Bronchial epithelial cell (primary cell): ENCODE measurements at regions not wholly inside any gene's neighbourhood (a gene's known extent, or its start where the extent isn't known, plus 50 kb on each side); places are given as distances from the start of the nearest gene placed in this dataset.
A peak's percentile ranks its signal among the peaks of the same experiment; 100 is the strongest.

Experiments used
- DNase-seq: peaks from one replicate; pipeline ENCODE4 v3.0.0-alpha.2; 2010; ENCODE audit warnings: low read depth
- FAIRE-seq: peaks from 2 replicates; lab custom pipeline; 2011; peaks lifted over from hg19 to GRCh38; lab: Jason Lieb, UNC
- H3K27me3 ChIP-seq: 2 replicates; pipeline ENCODE4 v1.5.1; 2011; ENCODE audit warnings: low read length; ENCODE audit not compliant: control insufficient read depth, insufficient read depth
- H3K36me3 ChIP-seq: 2 replicates; pipeline ENCODE4 v1.5.1; 2011; ENCODE audit warnings: low read length; ENCODE audit not compliant: control insufficient read depth, insufficient read depth
- H3K4me3 ChIP-seq: 2 replicates; pipeline ENCODE4 v1.5.1; 2011; ENCODE audit warnings: mild to moderate bottlenecking, low read depth, low read length, control low read depth
- TF ChIP-seq, protein P1 (sequence below): IDR thresholded peaks from 2 replicates; pipeline ENCODE4 v1.5.1; 2011; ENCODE audit warnings: mild to moderate bottlenecking, moderate library complexity, low read length, control low read depth, inconsistent platforms; ENCODE audit not compliant: insufficient read depth, severe bottlenecking

DNA sequence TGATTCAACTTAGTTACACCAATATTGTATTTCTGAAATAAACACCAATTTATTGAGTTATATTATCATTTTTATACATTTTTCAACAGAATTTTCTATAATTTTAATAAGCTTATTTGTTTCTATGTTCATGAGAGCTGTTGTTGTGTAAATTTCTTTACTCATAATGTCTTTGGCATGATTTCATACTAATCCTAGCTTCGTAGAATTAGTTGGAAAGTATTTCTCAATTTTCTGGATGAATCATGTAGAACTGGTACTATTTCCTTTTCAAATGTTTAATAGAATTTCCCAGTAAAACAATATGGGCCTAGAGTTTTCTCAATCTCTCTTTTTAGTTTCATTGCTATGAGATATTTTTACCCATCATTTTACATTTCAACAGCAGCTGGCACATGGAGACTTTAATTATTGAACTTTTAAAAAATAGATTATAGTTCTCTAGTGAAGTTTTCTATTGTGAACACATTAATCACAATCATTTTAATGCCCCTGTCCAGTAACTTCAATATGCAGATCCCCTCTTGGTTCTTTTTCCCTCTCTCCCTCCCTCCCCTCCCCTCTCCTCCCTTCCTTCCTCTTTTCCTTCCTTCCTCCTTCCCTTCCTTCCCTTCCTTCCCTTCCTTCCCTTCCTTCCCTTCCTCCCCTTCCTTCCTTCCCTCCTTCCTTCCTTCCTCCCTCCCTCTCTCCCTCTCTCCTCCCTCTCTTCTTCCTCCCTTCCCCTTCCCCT is 1357.1 kb downstream of the ZPLD1 start:
- no peaks in the 10 kb centered on the region for H3K27me3 ChIP-seq
- TF ChIP-seq, protein P1, sequence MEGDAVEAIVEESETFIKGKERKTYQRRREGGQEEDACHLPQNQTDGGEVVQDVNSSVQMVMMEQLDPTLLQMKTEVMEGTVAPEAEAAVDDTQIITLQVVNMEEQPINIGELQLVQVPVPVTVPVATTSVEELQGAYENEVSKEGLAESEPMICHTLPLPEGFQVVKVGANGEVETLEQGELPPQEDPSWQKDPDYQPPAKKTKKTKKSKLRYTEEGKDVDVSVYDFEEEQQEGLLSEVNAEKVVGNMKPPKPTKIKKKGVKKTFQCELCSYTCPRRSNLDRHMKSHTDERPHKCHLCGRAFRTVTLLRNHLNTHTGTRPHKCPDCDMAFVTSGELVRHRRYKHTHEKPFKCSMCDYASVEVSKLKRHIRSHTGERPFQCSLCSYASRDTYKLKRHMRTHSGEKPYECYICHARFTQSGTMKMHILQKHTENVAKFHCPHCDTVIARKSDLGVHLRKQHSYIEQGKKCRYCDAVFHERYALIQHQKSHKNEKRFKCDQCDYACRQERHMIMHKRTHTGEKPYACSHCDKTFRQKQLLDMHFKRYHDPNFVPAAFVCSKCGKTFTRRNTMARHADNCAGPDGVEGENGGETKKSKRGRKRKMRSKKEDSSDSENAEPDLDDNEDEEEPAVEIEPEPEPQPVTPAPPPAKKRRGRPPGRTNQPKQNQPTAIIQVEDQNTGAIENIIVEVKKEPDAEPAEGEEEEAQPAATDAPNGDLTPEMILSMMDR, result no peak
- FAIRE-seq (no peak), DNase-seq (peak; percentile 78)
- no peak overlapping the region for H3K4me3 ChIP-seq
- no peaks in the 10 kb centered on the region for H3K36me3 ChIP-seq

DNA sequence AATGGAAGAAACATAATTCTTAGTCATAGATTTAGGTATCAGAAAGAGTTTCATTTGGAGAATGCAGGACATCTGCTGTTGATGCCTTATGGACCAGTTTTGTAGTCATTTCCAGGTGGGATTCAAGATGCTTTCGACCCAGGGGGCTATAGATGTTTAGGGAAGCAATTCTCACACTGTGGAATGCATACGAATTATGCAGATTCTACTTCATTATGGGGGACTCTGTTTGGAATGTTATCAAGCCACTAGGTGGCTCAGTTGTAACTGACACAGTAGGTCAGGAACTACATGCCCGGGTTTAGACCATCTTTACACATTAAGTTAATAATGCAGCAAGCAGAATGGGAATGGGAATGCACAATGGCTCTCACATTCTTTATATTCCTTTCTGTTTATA is 1359.8 kb downstream of the ZPLD1 start:
- Histone ChIP-seq H3K4me3 (no peak overlapping the region), H3K27me3 (no peaks in the 10 kb centered on the region), H3K36me3 (no peaks in the 10 kb centered on the region)
- FAIRE-seq (no peak), DNase-seq (peak; percentile 8)
- TF ChIP-seq, protein P1, result no peak

DNA sequence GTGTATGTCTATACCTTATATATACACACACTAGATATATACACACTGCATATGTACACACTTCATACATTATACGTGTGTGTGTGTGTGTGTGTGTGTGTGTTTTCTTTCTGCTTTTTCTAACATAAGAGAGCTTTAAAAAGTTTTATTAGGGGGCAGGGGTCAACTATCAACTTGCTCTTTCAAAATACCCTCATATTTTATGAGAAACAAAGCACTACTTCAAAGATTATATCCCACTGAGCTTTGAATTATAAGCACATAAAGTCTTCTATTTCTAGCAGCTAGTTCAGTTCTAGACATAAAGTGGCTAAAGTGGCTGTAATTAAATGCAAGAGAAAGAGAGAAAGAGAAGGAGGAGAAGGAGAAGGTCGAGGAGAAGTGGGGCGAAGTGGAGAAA is 1361.3 kb downstream of the ZPLD1 start:
- Histone ChIP-seq H3K27me3 (no peaks in the 10 kb centered on the region), H3K36me3 (no peaks in the 10 kb centered on the region), H3K4me3 (no peak overlapping the region)
- FAIRE-seq (no peak), DNase-seq (no peak)
- TF ChIP-seq, protein P1, result no peak

DNA sequence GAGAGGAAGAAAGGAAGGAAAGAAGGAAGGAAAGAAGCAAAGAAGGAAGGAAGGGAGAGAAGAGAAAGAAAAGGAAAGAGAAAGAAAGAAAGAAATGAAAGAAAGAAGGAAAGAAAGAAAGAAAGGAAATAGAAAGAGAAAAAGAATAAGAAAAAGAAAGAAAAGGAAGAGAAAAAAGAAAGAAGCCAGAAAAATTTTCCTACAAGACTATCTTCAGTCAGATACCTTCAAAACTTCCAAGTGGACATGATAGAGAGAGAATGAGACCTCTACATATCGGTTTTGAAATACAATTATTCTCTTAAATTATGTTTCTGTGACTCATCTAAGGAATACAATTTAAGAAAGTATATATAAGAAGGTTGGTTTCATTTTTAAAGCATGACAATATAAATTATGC is 1369.0 kb downstream of the ZPLD1 start:
- FAIRE-seq (no peak), DNase-seq (no peak)
- Histone ChIP-seq H3K27me3 (no peaks in the 10 kb centered on the region), H3K4me3 (no peak overlapping the region), H3K36me3 (no peaks in the 10 kb centered on the region)
- TF ChIP-seq, protein P1, result no peak

DNA sequence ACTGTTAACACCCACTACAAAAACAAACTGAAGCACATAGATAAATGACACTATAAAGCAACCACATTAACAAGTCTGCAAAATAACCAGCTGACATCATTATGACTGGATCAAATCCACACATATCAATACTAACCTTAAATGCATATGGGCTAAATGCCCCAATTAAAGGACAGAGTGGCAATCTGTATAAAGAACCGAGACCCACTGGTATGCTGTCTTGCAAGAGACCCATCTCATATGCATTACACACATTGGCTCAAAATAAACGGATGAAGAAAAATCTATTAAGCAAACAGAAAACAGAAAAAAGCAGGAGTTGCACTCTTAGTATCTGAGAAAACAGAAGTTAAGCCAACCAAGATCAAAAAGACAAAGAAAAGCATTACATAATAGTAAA is 1375.4 kb downstream of the ZPLD1 start:
- TF ChIP-seq, protein P1, result no peak
- FAIRE-seq, result no peak
- no peaks in the 10 kb centered on the region for H3K36me3 ChIP-seq
- DNase-seq, result no peak
- H3K4me3 ChIP-seq, result no peak overlapping the region
- H3K27me3 ChIP-seq, result no peaks in the 10 kb centered on the region

DNA sequence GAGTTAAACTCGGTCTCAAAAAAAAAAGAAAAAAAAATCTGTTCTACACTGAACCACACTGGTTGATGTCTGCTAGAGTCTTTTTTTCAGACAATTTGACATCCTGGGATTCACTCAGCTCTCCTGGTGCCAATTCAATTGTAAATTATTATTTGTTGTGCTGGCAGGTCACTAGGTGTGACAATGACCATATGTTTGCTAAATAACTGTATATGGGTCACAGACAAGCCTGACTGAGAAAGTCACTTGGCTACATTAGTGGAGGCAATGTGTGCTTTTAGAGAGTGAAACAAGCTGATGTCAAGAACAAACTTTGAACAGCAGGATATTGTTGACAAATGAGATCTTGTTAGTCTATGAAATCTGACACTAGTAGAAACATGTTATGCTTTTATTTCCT is 1379.1 kb downstream of the ZPLD1 start:
- FAIRE-seq, result no peak
- TF ChIP-seq, protein P1, result no peak
- H3K27me3 ChIP-seq, result no peaks in the 10 kb centered on the region

More for the DNA sequence above, 1379.1 kb downstream of the ZPLD1 start:
- Histone ChIP-seq H3K36me3 (no peaks in the 10 kb centered on the region), H3K4me3 (no peak overlapping the region)
- DNase-seq, result no peak
